ENCODE measurements at regions not wholly inside any gene's neighbourhood (a gene's known extent, or its start where the extent isn't known, plus 50 kb on each side); places are given as distances from the start of the nearest gene placed in this dataset.

DNA sequence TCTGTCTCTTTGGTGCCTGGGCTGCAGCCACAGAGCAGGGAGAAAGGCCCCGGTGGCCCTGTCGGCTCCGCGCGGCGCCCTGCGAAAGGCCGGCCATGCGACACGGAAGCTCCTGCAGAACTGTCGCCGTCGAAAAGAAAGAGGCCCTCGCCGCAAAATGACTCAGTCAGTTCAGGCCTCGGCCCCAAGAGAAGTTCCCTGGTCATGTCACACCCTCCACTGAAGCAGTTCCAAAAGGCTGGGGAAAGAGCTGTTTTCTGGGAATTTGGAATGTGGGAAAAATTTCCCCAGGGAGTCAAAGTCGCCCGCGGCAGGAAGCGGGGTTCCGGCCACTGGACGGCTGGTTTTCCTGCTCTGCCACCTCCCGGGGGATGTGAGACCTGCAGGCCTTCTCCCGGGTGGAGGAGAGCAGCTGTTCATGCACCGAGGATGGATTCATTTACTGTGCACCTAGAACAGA is 115.8 kb upstream of the ZNF678 start:
- no peak for TF ChIP-seq POLR2A (IDR thresholded peaks at IDR 0.05; ENCODE audit: low read length)
- TF ChIP-seq GATA1 (IDR thresholded peaks at IDR 0.05; ENCODE audit: low read depth, low read length), result no peak
